GM19467 (cell line): ENCODE measurements at regions not wholly inside any gene's neighbourhood (a gene's known extent, or its start where the extent isn't known, plus 50 kb on each side); places are given as distances from the start of the nearest gene placed in this dataset.

ENCODE experiments used
- ATAC-seq: cut with Tn5 transposase; IDR thresholded peaks from one replicate; pipeline ENCODE4 v1.9.1; 2021; ENCODE audit warnings: mild to moderate bottlenecking, moderate library complexity; ENCODE audit not compliant: unreplicated experiment

DNA sequence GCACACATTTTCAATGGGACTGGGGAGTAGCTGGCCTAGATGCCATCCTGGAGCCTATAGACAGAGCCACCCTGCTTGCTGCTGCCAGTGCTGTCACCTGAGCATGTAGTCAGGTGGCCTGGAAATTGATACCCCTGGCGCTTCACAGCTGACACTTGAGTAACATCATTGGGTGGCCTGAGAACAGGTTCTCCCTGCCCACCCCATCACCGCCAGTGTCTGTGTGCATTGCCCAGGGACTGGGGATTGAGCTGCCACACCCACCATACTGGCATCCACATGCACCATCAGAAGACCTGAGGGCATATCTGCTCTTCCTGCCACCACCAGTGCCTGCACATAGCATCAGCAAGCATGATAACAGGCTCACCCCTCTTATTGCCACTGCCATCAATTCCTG is 1142.9 kb upstream of the PABPC4L start:
- ATAC-seq: no peak

DNA sequence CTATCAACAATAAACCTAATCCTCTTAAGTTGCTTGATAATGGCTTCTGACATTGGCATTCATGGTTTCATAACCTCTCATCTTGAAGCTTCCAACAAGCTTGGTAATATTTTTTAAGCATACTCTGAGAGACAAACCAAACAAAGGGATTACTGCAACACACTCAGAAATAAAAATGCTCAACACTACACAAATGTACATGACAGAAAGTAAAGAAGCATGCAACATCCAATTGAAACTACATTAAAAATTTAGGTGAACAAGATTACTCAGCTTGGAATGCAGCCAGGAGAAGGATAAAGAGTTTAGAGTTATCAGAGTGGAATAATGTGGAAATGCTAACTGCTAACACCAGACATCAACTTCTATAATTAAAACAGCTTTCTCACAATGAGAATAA is 1136.6 kb upstream of the PABPC4L start:
- ATAC-seq: no peak

DNA sequence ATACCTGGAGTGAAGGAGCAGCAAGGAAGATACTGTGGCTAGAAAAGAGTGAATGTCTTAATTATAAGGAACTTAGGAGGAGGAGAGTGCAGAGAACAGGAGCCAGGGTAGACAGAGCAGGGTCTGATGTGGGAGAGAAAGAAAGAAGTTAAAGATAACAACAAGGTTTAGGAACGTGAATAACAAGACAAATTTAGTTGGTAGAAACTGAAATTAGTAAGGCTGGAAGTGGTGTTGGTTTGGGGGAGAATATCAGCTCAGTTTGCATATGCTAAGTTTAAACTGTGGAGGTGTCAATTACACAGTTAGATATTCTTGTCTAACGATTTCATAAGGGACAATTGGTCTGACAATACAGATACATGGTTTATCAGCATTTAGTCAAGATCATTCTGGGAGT is 1123.7 kb upstream of the PABPC4L start:
- ATAC-seq: no peak

DNA sequence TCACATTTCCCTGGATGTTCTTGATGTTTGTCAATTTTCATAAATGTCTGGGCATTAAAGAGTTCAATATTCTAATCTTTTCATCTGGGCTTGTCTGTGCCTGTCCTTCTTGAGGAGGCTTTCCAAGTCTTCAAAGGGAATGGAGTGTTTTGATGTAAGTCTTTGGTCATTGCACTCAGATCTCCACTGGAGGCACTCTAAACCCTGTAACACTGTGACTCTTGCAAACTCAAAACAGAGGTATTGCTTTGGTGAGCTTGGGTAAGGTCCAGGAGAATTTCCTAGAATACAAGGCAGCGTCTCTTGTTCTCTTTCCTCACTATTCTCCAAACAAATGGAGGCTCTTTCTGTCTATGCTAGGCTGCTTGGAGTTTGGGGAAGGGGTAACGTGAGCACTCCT is 1118.1 kb upstream of the PABPC4L start:
- no peak for ATAC-seq

DNA sequence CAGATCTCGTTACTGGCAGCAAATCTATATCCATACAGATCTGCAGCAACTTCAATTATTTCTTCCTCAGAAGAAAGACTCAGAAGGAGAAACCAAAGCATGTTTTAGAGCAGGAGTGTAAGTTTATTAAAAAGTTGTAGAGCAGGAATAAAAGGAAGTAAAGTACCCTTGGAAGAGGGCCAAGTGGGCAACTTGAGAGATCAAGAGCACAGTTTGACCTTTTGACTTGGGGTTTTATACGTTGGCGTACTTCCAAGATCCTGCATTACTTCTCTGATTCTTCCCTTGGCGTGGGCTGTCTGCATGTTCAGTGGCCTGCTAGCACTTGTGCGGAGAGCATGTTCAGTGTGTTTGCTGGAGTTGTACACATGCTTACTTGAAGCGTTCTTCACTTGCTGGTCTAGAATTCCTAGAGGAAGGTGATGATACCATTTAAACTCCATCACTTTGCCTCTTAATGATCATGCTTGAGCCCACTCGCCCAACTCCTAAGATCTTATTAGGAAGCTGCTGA is 1114.7 kb upstream of the PABPC4L start:
- no peak for ATAC-seq

DNA sequence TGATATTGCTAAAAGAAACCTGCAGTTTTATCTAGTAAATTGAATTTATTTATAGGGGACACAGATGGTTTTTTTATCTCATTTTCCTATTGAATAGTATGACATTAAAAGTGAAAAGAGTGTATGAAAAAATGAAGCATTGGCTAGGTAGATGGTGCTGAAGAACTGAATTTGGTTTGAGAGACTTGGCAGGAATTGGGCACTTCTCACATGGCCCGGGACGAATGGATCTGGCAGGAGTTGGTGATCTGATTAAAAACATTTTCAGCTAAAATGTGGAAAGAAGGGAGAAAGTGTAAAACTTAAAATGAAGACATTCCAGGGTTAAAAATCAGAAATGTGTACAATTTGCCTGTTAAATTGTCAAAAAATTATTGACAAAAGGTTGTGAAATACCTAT is 1088.5 kb upstream of the PABPC4L start:
- ATAC-seq: no peak

DNA sequence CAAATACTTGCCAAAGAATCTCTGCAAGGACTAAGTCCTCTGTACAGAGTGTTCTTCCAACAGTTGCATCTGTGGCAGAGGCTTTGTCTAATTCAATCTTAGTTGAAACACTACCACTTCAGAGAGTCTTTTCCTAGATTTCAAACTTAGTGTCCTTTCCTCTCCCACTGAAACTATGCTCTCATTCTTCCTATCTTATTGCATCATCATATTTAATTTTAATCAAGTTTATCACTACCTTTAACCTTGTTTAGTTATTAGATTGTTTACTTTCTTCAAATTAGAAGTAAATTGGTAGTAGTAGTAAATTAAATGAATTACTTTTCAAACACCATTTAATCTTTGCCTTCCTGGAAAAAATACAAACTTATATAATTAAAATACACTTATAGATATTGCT is 1082.3 kb upstream of the PABPC4L start:
- ATAC-seq: no peak

DNA sequence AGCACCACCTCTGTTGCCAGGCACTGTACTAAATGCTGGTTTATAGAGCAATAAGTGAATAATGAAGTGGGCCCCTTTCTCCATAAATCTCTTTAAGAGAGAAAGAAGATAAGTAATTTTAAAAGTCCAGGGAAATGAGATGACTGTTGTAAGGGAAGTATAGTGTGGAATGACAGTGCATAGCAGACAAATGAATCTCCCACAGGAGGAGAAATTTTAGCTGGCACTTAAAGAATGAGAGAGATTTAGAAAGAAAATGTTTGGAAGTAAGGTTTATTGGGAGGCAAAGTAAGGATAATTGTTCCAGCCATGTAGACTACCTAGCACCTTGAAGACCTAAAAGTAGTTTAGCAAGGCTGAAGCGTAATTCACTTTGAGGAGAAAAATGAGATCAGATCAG is 1081.1 kb upstream of the PABPC4L start:
- no peak for ATAC-seq

DNA sequence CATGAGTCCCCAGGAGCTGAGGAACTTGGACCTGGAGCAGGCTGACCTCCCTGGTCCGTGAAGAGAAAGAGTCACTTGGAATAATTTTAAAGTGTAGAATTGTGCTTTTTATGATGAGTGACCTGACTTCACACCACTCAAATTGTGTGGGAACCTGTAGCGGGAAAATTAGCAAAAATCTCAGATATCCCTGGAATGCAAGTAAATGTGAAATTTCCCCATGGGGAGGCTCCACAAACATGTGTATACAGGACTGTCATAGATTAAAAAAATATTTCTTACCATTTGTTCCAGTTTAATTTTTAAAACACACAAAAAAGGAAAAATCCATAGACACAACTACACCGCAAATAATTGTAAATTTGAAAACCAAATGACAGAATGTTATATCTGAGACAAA is 1079.6 kb upstream of the PABPC4L start:
- ATAC-seq: no peak

DNA sequence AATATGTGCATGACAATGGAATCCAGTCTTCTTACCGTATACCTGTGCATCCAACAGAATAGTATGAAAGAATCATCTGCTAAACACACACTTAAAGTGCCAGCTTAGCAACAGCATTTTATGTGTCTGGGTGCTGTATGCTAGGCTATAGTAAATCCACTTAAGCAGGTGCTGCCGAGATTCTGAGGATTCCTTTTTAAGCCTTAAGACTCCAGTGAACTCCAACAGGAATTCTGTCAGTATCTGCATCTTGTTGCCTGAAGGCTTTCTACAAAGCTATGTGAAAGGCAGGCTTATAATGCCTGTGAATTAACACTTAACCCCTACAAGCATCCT is 1076.4 kb upstream of the PABPC4L start:
- no peak for ATAC-seq

DNA sequence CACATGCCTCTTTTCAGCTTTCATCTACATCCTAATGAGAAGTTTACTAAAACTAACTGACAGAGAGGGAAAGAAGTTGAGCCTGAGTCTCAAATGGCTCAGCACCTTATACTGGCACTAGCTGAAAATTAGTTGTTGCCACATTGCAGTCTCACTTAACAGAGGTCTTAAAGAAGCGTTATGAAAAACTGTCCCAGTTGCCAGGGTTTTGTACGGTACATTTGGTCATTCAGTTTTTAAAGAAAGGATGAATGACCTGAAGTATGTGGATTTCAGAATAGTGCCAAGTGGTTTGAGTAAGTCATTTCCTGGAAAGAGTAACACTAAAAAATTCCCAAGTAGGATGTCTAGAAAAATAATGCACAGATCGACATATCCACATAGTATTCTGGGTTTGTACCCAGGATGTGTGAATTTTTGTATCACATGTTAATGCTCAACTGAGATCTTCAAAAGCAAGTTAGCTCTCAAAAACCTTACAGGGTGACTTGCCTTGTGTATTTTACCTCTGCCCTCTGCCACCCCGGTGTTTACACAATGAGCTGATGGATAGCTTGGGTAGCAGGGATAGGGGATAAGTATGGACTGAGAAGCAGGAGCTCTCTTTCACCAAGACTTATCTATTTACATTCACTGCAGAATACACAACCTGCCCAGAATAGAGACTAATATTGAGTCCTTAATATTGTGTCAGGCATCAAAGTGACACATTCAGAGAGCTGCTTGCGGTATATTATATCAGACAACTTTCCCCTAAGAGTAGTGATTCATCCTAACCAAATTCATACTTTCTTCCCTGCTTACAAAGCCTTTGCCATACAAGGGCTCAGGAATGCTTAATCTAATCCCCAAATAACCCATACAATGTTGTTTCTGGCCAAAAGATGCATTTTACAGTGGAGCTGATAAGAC is 1075.7 kb upstream of the PABPC4L start:
- ATAC-seq: no peak

DNA sequence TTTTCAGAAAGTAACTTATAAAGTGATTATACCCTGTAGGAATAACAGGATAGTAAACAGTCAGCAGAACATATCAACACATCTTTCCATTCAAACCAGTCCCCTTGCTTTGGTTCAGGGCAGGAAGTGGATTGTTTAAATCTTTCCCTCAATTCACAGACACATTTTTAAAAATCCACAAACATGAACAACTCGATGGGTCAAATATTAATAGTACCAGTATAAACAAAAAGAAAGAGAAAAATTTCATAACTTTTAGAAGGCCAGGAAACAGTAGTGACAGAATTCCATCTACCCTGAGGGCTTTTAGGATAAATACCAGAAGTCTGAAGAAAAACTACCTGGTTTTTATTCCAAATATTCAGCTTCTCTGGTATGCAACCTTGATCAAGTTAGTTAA is 1072.8 kb upstream of the PABPC4L start:
- no peak for ATAC-seq

DNA sequence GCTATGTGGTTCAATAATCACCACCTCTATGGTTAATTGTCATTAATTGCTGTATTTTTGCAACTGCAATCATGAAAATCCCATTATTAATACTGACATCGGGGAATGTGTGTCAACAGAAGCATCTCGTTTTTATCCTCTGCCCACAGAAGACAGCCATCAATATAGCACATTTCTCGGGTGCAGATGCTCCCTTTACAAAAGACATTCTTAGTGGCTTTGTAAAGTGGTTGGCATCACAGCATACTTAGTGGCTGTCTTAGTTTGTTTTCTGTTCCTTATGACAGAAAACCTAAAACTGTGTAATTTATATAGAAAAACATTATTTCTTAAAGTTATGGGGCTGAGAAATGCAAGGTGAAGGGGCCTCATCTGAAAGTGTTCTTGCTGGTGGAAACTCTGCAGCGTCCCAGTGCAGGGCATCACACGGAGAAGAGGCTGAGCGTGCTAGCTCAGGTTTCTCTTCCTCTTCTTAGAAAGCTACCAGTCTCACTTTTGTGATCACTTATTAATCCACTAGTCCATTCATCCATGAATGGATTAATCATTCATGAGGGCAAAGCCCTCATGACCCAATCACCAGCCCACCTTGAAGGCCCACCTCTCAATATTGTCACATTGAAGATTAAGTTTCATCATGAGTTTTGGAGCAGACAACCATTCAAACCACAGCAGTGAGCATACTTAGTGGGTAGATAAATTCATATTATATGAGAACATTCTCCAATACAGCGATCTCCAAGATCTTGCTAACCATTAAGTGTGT is 1067.7 kb upstream of the PABPC4L start:
- ATAC-seq: peak; percentile 84

DNA sequence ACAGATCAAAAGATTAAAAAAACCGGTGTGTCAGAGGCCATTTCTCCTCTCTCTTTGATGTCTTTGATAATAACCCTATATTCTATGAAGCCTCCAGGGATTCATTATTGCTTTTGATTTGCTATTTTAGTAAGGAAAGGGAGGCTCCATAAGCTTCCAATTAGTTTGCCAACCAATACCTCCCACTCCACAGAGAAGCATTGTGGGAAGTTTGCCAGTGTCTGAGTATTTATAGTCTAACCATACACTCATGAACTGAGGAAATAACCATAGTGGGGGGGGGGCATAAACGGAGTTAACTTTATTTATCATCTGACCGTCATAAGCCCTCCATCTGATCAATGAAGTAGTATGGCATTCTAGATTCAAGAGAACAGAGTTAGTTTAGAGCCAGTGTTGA is 1066.8 kb upstream of the PABPC4L start:
- ATAC-seq: no peak

DNA sequence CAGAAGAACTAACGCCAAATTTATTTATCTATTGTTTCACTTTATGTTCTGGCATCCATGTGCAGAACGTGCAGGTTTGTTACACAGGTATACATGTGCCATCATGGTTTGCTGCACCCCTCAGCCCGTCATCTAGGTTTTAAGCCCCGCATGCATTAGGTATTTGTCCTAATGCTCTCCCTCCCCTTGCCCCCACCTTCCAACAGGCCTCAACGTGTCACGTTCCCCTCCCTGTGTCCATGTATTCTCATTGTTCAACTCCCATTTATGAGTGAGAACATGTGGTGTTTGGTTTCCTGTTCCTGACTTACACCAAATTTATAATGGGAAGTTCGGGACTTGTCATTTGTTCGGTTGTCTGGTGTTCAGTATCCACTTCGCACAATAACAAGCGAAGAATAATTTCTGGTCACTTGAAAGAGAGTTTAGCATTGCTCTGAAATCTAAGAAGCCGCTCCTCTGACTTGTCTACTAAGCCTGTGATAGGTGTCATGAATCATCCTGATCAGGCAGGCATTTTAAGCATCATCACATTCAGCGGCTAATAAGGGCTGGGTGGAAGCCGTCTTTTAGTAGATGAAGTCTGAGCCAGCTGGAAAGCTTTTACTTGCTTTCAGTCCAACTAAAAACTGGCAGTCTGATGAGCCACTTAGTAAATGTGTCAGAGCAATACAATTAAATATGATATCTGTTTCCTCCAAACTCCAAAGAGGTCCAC is 1065.7 kb upstream of the PABPC4L start:
- ATAC-seq: no peak

DNA sequence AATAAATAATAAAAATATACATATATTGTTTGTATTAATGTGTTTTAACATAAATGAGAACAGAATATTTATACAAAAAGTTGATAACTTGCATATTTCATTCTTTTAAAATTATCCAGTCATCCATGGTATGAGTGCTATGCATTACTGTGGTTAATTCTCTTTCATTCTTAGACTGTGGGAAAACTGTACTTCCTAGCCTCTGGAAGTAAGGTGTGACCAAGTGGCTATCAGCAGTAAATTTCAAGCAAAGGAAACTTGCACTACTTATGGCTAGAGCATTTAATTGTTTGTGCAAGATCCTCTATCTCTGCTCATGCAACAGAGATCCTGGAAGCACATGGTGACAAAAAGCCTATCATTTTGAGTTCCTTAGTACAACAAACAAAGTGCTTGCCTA is 1054.5 kb upstream of the PABPC4L start:
- ATAC-seq: no peak

DNA sequence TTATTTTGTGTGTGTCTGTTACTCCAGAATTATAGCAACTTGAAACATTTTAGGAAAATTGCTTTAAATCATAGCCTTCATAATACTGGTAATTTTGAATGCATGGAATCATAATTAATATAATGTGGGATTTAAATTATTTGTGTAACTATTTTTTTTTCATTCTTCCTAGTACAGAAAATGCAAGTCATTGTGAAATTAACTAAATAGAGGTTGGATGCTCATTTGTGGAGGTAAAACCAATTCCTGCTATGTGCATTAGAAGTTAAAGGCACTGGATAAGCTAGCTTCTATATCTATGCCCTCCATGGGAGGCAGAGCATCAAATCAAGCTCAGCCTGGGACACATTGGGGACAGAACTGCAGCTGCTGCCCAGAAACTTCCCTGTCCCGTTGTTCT is 1048.5 kb upstream of the PABPC4L start:
- ATAC-seq: no peak

DNA sequence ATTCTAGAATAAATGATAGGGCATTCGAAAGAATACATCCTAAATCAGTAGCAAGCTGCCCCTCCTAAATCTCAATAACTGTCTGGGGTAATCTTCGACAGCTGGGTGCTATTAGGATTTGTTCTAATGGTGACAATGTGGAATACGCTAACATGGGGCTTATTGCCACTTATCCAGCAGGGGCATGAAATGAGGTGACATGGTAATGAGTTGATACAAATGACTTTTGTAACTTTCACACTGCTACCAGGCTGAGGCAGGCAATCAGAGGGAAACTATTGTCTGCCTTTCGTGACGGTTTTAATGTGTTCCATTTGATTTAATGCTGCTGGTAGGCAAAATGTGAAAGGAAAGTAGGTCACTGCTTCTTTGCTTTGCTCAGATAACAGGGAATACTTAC is 1047.4 kb upstream of the PABPC4L start:
- ATAC-seq: no peak

DNA sequence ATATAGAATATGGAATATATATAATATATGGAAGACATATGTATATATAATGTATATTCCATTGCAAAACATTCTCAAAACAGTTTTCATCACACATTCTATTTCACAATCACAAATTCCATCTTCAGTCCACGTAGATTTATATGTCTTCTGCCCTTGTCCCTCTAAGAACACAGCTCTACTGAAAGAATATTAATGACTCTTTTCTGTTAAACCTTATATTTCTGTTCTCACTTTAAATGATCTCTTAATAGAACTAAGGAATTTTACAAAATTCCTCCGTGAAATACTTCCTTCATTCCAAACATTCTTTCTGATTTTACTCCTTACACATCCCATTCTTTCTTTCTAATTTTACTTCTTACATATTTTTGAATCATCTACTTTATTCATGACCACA is 1043.1 kb upstream of the PABPC4L start:
- ATAC-seq: no peak

DNA sequence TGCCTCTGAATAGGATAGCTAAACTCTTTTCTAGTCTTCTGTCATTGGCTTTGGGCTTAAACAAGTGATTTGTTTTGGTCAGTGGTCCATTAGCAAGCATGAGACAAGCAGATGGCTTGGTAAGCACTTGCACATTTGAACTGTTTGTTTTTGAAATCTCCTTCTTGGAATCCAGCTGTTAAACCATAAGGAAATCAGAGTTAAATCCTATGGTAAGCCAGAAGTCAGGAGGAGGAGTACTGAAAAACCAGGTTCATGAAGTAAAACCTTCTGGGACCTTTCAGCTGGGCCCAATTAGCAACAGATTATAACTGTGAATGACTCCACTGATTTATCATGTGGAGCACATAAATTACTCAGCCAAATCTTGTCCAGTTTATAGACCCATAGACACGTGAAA is 1042.5 kb upstream of the PABPC4L start:
- ATAC-seq: no peak

DNA sequence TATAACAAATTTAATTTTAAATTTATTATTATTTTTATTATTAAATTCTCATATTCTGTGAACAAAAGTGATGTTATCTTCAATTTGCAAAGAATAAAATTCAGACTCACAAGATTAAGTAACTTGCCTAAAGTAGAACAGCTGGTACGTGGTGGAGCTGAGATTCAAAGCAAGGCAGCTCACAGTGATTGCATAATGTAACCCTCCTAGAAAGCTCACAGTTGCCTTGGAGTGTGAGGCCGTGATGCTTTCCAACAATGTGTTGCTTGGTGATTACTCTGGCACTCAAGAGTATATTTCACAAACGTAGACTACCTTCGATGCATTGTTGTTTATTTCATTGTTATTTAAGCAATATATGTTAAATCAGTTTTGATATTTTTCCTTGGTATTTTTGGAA is 1039.2 kb upstream of the PABPC4L start:
- ATAC-seq: no peak

DNA sequence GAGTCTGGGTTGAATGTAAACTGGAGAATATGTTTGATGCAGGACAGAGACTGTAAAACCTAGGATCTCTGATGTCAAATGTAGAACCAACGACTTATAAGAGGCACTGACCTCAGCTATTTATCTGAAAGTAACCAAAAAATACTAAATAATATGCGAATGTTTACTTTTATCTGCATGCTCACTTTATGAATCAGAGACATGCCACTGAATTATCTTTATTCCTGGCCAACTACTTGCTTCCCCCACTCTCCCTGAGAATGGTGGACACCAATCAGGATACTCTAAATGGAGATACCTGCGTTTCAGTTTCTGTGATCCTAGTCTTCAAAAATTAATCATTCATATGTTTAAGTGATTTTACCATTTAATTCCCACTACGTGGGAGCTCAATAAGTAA is 1038.4 kb upstream of the PABPC4L start:
- no peak for ATAC-seq
